Testis (tissue), 2 donors: ENCODE measurements at regions not wholly inside any gene's neighbourhood (a gene's known extent, or its start where the extent isn't known, plus 50 kb on each side); places are given as distances from the start of the nearest gene placed in this dataset.

Experiments used
- CTCF ChIP-seq, 3 experiments: fragments of 450-650 bp in 2 of 3; fragments of 200-600 bp in 1 of 3; sonication (generic) in 1 of 3; IDR thresholded peaks; one replicate each; pipeline ENCODE4 v1.5.1; 2016 to 2019; ENCODE audit warnings: antibody characterized with exemption in 3 of 3, mild to moderate bottlenecking in 2 of 3, moderate library complexity in 1 of 3
- POLR2A ChIP-seq: fragments of 450-650 bp; IDR thresholded peaks from one replicate; pipeline ENCODE4 v1.6.1; 2017; ENCODE audit warnings: antibody characterized with exemption, mild to moderate bottlenecking, moderate library complexity

GRCh38 chr7:115682507-115682906 lies 348.1 kb downstream of the TFEC start:
- TF ChIP-seq CTCF (IDR thresholded peaks at IDR 0.05) (no peak), POLR2A (no peak)
